ENCODE measurements at regions not wholly inside any gene's neighbourhood (a gene's known extent, or its start where the extent isn't known, plus 50 kb on each side); places are given as distances from the start of the nearest gene placed in this dataset.
A peak's percentile ranks its signal among the peaks of the same experiment; 100 is the strongest.

DNA sequence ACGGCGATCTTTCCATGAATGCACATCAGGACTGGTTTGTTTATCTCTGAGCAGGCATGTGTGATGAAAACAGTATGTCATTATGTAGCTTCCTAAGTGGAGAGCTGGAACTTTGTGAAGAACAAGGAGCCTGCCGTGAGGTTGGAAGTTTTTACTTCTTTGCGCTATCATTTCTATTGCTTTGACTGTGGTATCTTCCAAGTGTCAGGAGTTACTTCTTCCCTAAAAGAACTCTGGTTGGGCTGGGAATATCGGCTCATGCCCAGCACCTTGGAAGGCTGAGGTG is 167.4 kb upstream of the AHR start (continued):
- no peak for TF ChIP-seq FOXS1 (CRISPR knock-in tag; IDR thresholded peaks at IDR 0.05)
- TF ChIP-seq ELK1 (IDR thresholded peaks at IDR 0.05; ENCODE audit: low read depth, low read length), result no peak
- TF ChIP-seq, protein P1, sequence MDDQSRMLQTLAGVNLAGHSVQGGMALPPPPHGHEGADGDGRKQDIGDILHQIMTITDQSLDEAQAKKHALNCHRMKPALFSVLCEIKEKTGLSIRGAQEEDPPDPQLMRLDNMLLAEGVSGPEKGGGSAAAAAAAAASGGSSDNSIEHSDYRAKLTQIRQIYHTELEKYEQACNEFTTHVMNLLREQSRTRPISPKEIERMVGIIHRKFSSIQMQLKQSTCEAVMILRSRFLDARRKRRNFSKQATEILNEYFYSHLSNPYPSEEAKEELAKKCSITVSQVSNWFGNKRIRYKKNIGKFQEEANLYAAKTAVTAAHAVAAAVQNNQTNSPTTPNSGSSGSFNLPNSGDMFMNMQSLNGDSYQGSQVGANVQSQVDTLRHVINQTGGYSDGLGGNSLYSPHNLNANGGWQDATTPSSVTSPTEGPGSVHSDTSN (IDR thresholded peaks at IDR 0.05), result no peak
- no peak for TF ChIP-seq JUNB (IDR thresholded peaks at IDR 0.05)
- no peak for TF ChIP-seq MAFK (IDR thresholded peaks at IDR 0.05; ENCODE audit: partially characterized antibody)
- no peak for TF ChIP-seq CHD2 (IDR thresholded peaks at IDR 0.05; ENCODE audit: low read length, partially characterized antibody)
- TF ChIP-seq CTCF (IDR thresholded peaks at IDR 0.05), result no peak
- no peak for TF ChIP-seq TFCP2L1 (CRISPR knock-in tag; IDR thresholded peaks at IDR 0.05)

GRCh38 chr7:17131983-17132655 is 166.3 kb upstream of the AHR start:
- Histone ChIP-seq H3K27ac (peak overlapping the region; percentile 11 to 60; a peak in 4 of 6 replicates), H3K4me1 (peaks cover 31% of the 10 kb centered on the region), H3K9me3 (no peaks in the 10 kb centered on the region), H3K4me2 (peak overlapping the region; percentile 26; the same call in 2 of the 3 replicates), H3K4me3 (no peak overlapping the region)
- FAIRE-seq (no peak), ATAC-seq (no peak), DNase-seq (ENCODE audit: low read depth in 1 of 2, low spot score in 1 of 2) (no peak)
- ChIA-PET CTCF (no interaction called here), POLR2A (no interaction called here)
- no peak for TF ChIP-seq MAZ (IDR thresholded peaks at IDR 0.05; ENCODE audit: borderline replicate concordance, low read depth, low read length)
- no peak for TF ChIP-seq POLR2A (IDR thresholded peaks at IDR 0.05; ENCODE audit: low read length)
- WGBS (ENCODE audit: missing lambda C conversion rate), result 94% methylated on average over 6 of the region's 6 CpGs

DNA sequence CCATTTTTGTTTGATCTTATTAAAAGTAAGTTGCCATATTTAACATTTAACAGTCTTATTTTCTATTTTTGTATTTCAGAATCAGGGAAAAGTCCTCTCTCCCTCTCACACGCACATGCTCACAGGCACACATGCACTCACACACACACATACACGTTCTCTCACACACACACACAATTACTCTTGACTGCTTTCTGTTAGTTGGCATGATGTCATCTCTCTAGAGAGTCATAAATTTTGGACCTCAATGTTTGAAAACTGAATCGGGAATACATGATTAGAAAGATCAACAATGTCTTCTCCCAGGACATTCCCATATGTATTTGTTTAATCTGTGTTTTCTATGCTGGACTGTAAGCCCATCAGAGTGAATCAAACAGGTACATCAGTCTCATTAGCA is 165.7 kb upstream of the AHR start:
- POLR2A ChIA-PET, result no interaction called here
- 60% methylated on average over 3 of the region's 3 CpGs for WGBS (ENCODE audit: missing lambda C conversion rate)
- no peaks in the 10 kb centered on the region for H3K9me3 ChIP-seq
- peak overlapping the region in 1 of 2 experiments; percentile 60; a peak in 2 of 6 replicates for H3K27ac ChIP-seq
- H3K4me2 ChIP-seq, result no peak overlapping the region
- FAIRE-seq (no peak), ATAC-seq (no peak), DNase-seq (ENCODE audit: low read depth in 1 of 2, low spot score in 1 of 2) (no peak)
- peaks cover 31% of the 10 kb centered on the region for H3K4me1 ChIP-seq
- CTCF ChIA-PET, result no interaction called here
- no peak overlapping the region for H3K4me3 ChIP-seq
- TF ChIP-seq CTCF (IDR thresholded peaks at IDR 0.05) (no peak), ELK1 (IDR thresholded peaks at IDR 0.05; ENCODE audit: low read depth, low read length) (no peak), MAFK (IDR thresholded peaks at IDR 0.05; ENCODE audit: partially characterized antibody) (no peak), EP300 (IDR thresholded peaks at IDR 0.05) (no peak), JUN (IDR thresholded peaks at IDR 0.05) (no peak), CHD4 (IDR thresholded peaks at IDR 0.05; ENCODE audit: borderline replicate concordance) (no peak), CHD2 (IDR thresholded peaks at IDR 0.05; ENCODE audit: low read length, partially characterized antibody) (no peak), ZC3H11A (IDR thresholded peaks at IDR 0.05) (no peak), POLR2AphosphoS2 (conservative IDR thresholded peaks at IDR 0.05; ENCODE audit: low read length) (no peak), NFE2L2 (conservative IDR thresholded peaks at IDR 0.05; ENCODE audit: low read length) (no peak), CBX2 (IDR thresholded peaks at IDR 0.05; ENCODE audit: borderline replicate concordance, low read depth) (no peak), HDAC2 (IDR thresholded peaks at IDR 0.05) (no peak), HOXB13 (CRISPR knock-in tag; IDR thresholded peaks at IDR 0.05; ENCODE audit: low read depth) (no peak), CBX8 (IDR thresholded peaks at IDR 0.05) (no peak), HOXB5 (CRISPR knock-in tag; IDR thresholded peaks at IDR 0.05) (no peak), HES2 (IDR thresholded peaks at IDR 0.05) (no peak), MAZ (IDR thresholded peaks at IDR 0.05; ENCODE audit: borderline replicate concordance, low read depth, low read length) (no peak)
- TF ChIP-seq, protein P2, sequence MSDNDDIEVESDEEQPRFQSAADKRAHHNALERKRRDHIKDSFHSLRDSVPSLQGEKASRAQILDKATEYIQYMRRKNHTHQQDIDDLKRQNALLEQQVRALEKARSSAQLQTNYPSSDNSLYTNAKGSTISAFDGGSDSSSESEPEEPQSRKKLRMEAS (IDR thresholded peaks at IDR 0.05), result no peak
